Transverse colon (tissue), 4 donors: ENCODE measurements at regions not wholly inside any gene's neighbourhood (a gene's known extent, or its start where the extent isn't known, plus 50 kb on each side); places are given as distances from the start of the nearest gene placed in this dataset.

Source experiments
- DNase-seq: peaks from one replicate; pipeline ENCODE4 v3.0.0-alpha.2; 2019
- H3K27ac ChIP-seq, 4 donors: fragments of 200-600 bp; sonication (generic); 2 replicates each; pipeline ENCODE4 v1.5.1; 2016 to 2018; ENCODE audit warnings: inconsistent platforms in 4 of 4
- H3K27me3 ChIP-seq: fragments of 200-600 bp; sonication (generic); 2 replicates; pipeline ENCODE4 v1.5.1; 2017; ENCODE audit warnings: inconsistent platforms
- H3K36me3 ChIP-seq, 4 donors: fragments of 200-600 bp; sonication (generic); 2 replicates each; pipeline ENCODE4 v1.5.1; 2017 to 2019; ENCODE audit warnings: inconsistent platforms in 4 of 4
- H3K4me1 ChIP-seq, 4 donors: fragments of 200-600 bp; sonication (generic); 2 replicates each; pipeline ENCODE4 v1.5.1; 2017 to 2020; ENCODE audit warnings: inconsistent platforms in 4 of 4
- H3K4me3 ChIP-seq, 4 donors: fragments of 200-600 bp; sonication (generic); 1 replicate in 1 of 4; 2 replicates in 3 of 4; pipeline versions ENCODE4 v1.5.1 to v1.6.1; 2017 to 2019; ENCODE audit warnings: inconsistent platforms in 4 of 4
- H3K9me3 ChIP-seq, 2 donors: fragments of 200-600 bp; sonication (generic); 2 replicates each; pipeline ENCODE4 v1.5.1; 2017 to 2019; ENCODE audit warnings: inconsistent platforms in 2 of 2
- CTCF ChIP-seq, 5 experiments: fragments of 200-600 bp in 3 of 5; fragments of 450-650 bp in 2 of 5; sonication (generic) in 3 of 5; IDR thresholded peaks; 1 replicate in 2 of 5; 2 replicates in 3 of 5; pipeline ENCODE4 v1.5.1; 2016 to 2017; ENCODE audit warnings: antibody characterized with exemption in 5 of 5, inconsistent platforms in 3 of 5, mild to moderate bottlenecking in 2 of 5, moderate library complexity in 1 of 5
- EP300 ChIP-seq: sonication (generic); formaldehyde crosslinking; IDR thresholded peaks from one replicate; pipeline ENCODE4 v1.6.1; 2017; ENCODE audit warnings: antibody characterized with exemption, low read depth
- POLR2A ChIP-seq: fragments of 450-650 bp; IDR thresholded peaks from one replicate; pipeline ENCODE4 v1.6.1; 2016; ENCODE audit warnings: antibody characterized with exemption, mild to moderate bottlenecking, moderate library complexity
- POLR2AphosphoS5 ChIP-seq, 3 donors: sonication (generic); formaldehyde crosslinking; IDR thresholded peaks; one replicate each; pipeline ENCODE4 v1.6.1; 2016; ENCODE audit warnings: antibody characterized with exemption in 3 of 3
- WGBS, 2 donors: methylation state at CpG; one replicate each; pipeline ENCODE4 v1.1.5; 2018; ENCODE audit warnings: low coverage in 1 of 2; 5-methylcytosine and 5-hydroxymethylcytosine counted together
- in situ Hi-C, 4 donors: fragments of 200-750 bp; cut with MboI; loops; one replicate each; pipeline versions ENCODE4 v1.15.0 to v1.15.1; 2017; ENCODE audit warnings: low sequenced_read_pairs in 3 of 4, low pct_ligation_motif_present in 1 of 4, low pct_unique_long_range_greater_than_20kb in 1 of 4
- intact Hi-C: fragments of 100-400 bp; cut with DNase I; formaldehyde crosslinking; loops from one replicate; pipeline ENCODE4 v1.15.1; 2023; ENCODE audit warnings: low total_unique reads

GRCh38 chr1:221641811-221642210, 100.1 kb downstream of the DUSP10 start:
- WGBS, 2 donors, result 60 to 95% methylated on average over 2 to 3 of the region's 3 CpGs
- TF ChIP-seq POLR2AphosphoS5 (IDR thresholded peaks at IDR 0.05) (no peak), CTCF (IDR thresholded peaks at IDR 0.05) (no peak), POLR2A (no peak), EP300 (no peak)
- Histone ChIP-seq H3K27ac (no peak overlapping the region), H3K36me3 (no peaks in the 10 kb centered on the region), H3K27me3 (no peaks in the 10 kb centered on the region), H3K4me1 (no peaks in the 10 kb centered on the region), H3K4me3 (no peak overlapping the region), H3K9me3 (no peaks in the 10 kb centered on the region)
- no peak for DNase-seq
- in situ Hi-C loops (no loop called here), intact Hi-C loops (no loop called here)

GRCh38 chr1:221643404-221644144, 98.3 kb downstream of the DUSP10 start:
- no peak overlapping the region for H3K27ac ChIP-seq
- no peak for DNase-seq
- no peaks in the 10 kb centered on the region for H3K36me3 ChIP-seq
- no peaks in the 10 kb centered on the region for H3K4me1 ChIP-seq
- intact Hi-C loops (no loop called here), in situ Hi-C loops (no loop called here)
- TF ChIP-seq CTCF (IDR thresholded peaks at IDR 0.05) (no peak), POLR2A (no peak), POLR2AphosphoS5 (IDR thresholded peaks at IDR 0.05) (no peak), EP300 (no peak)
- no peaks in the 10 kb centered on the region for H3K27me3 ChIP-seq
- 56 to 69% methylated on average over 1 of the region's 1 CpG for WGBS, 2 donors
- no peak overlapping the region for H3K4me3 ChIP-seq
- no peaks in the 10 kb centered on the region for H3K9me3 ChIP-seq

- H3K36me3 ChIP-seq, result no peaks in the 10 kb centered on the region
- TF ChIP-seq EP300, result no peak
- TF ChIP-seq CTCF (IDR thresholded peaks at IDR 0.05), result no peak
- no peak for TF ChIP-seq POLR2A
- TF ChIP-seq POLR2AphosphoS5 (IDR thresholded peaks at IDR 0.05), result no peak
- no peaks in the 10 kb centered on the region for H3K9me3 ChIP-seq
- in situ Hi-C loops, result no loop called here
- 79 to 87% methylated on average over 3 of the region's 3 CpGs for WGBS, 2 donors
- intact Hi-C loops, result no loop called here
- no peaks in the 10 kb centered on the region for H3K27me3 ChIP-seq
- H3K4me1 ChIP-seq, result no peaks in the 10 kb centered on the region
- H3K4me3 ChIP-seq, result no peak overlapping the region
- H3K27ac ChIP-seq, result no peak overlapping the region
- DNase-seq, result no peak
Observed at GRCh38 chr1:221644145-221644448, 97.8 kb downstream of the DUSP10 start.

- in situ Hi-C loops, result no loop called here
- TF ChIP-seq POLR2AphosphoS5 (IDR thresholded peaks at IDR 0.05) (no peak), CTCF (IDR thresholded peaks at IDR 0.05) (no peak), EP300 (no peak), POLR2A (no peak)
- Histone ChIP-seq H3K4me1 (no peaks in the 10 kb centered on the region), H3K4me3 (no peak overlapping the region), H3K36me3 (no peaks in the 10 kb centered on the region), H3K27ac (no peak overlapping the region), H3K27me3 (no peaks in the 10 kb centered on the region), H3K9me3 (no peaks in the 10 kb centered on the region)
- DNase-seq, result no peak
- 73 to 76% methylated on average over 2 of the region's 2 CpGs for WGBS, 2 donors
- intact Hi-C loops, result no loop called here
Observed at GRCh38 chr1:221644663-221645258, 97.1 kb downstream of the DUSP10 start.
